ENCODE measurements at regions not wholly inside any gene's neighbourhood (a gene's known extent, or its start where the extent isn't known, plus 50 kb on each side); places are given as distances from the start of the nearest gene placed in this dataset.

- Histone ChIP-seq H3K4me3 (ENCODE audit: low read length) (no peak overlapping the region), H3K36me3 (ENCODE audit: control insufficient read depth, insufficient read depth, low read length, severe bottlenecking) (no peaks in the 10 kb centered on the region), H3K9me3 (ENCODE audit: control insufficient read depth, low read length) (peaks cover 3% of the 10 kb centered on the region)
Measured at GRCh38 chr2:82657106-82657505, 1802.0 kb downstream of the SUCLG1 start.

DNA sequence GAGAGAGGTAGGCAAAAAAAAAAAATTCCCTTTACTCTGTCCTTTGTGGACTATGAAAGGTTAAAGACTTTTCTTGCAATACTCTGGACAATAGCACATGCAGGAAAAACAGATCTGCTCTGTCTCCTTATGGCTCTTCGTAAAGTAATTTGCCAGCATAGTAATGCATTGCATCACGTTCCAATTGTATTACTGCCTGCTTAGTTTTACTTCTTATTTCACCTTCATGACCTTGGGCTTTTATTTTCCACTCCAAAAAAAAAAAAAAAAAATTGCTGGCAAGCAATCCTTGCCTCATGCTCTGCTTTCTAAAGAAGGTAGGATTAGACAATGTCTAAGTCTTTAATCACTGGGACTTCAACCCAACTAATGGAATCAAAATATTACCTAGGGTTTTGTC is 1802.7 kb downstream of the SUCLG1 start:
- no peaks in the 10 kb centered on the region for H3K36me3 ChIP-seq (ENCODE audit: control insufficient read depth, insufficient read depth, low read length, severe bottlenecking)
- H3K4me3 ChIP-seq (ENCODE audit: low read length), result no peak overlapping the region
- no peak for DNase-seq (ENCODE audit: low read depth)

More at GRCh38 chr2:82657106-82657505, 1802.0 kb downstream of the SUCLG1 start:
- Histone ChIP-seq H3K27me3 (replicated peaks; ENCODE audit: control insufficient read depth, insufficient read depth, low read length) (no peaks in the 10 kb centered on the region), H3K4me1 (ENCODE audit: control insufficient read depth, insufficient read depth, low read length) (no peaks in the 10 kb centered on the region), H3K9ac (ENCODE audit: low read length) (no peak overlapping the region)
- no peak for DNase-seq (ENCODE audit: low read depth)

DNA sequence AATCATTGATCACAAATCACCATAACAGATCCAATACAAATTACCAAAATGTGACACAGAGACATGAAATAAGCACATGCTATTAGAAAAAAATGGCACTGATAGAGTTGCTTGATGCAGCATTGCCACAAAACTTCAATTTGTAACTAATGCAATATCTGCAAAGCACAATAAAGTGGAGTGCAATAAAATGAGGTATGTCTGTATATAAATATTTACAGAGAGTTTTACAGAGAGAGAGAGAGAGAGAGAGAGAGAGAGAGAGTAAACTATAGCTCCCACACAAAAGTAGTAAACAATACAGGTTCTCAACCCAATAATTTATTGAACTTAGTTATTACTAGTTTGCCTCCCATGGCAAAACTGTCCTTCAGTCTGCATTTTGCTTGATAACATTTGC is 1807.0 kb downstream of the SUCLG1 start:
- no peak overlapping the region for H3K9ac ChIP-seq (ENCODE audit: low read length)
- H3K4me3 ChIP-seq (ENCODE audit: low read length), result no peak overlapping the region
- H3K9me3 ChIP-seq (ENCODE audit: control insufficient read depth, low read length), result peaks cover 3% of the 10 kb centered on the region
- no peaks in the 10 kb centered on the region for H3K36me3 ChIP-seq (ENCODE audit: control insufficient read depth, insufficient read depth, low read length, severe bottlenecking)
- no peaks in the 10 kb centered on the region for H3K4me1 ChIP-seq (ENCODE audit: control insufficient read depth, insufficient read depth, low read length)
- H3K27me3 ChIP-seq (replicated peaks; ENCODE audit: control insufficient read depth, insufficient read depth, low read length), result no peaks in the 10 kb centered on the region
- no peak for DNase-seq (ENCODE audit: low read depth)

More for the DNA sequence above, 1802.7 kb downstream of the SUCLG1 start:
- no peaks in the 10 kb centered on the region for H3K4me1 ChIP-seq (ENCODE audit: control insufficient read depth, insufficient read depth, low read length)
- H3K9me3 ChIP-seq (ENCODE audit: control insufficient read depth, low read length), result peaks cover 3% of the 10 kb centered on the region
- no peak overlapping the region for H3K9ac ChIP-seq (ENCODE audit: low read length)
- no peaks in the 10 kb centered on the region for H3K27me3 ChIP-seq (replicated peaks; ENCODE audit: control insufficient read depth, insufficient read depth, low read length)

DNA sequence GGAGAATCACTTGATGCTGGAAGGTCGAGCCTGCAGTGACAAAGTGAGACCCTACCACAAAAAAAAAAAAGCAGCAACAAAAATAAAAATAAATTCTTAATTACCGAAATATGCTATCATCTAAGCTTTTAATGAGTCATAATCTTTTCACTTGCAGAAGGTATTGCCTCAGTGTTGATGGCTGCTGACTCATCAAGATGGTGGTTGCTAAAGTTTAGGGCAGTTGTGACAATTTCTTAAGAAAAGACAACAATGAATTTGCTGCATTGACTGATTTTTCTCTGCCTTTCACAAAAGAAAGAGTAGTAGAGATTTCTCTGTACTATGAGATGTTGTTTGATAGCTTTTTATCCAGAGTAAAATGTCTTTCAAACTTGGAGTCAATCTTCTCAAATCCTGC is 1809.0 kb downstream of the SUCLG1 start:
- DNase-seq (ENCODE audit: low read depth), result no peak
- Histone ChIP-seq H3K9me3 (ENCODE audit: control insufficient read depth, low read length) (peaks cover 3% of the 10 kb centered on the region), H3K4me1 (ENCODE audit: control insufficient read depth, insufficient read depth, low read length) (no peaks in the 10 kb centered on the region), H3K4me3 (ENCODE audit: low read length) (no peak overlapping the region), H3K27me3 (replicated peaks; ENCODE audit: control insufficient read depth, insufficient read depth, low read length) (no peaks in the 10 kb centered on the region), H3K9ac (ENCODE audit: low read length) (no peak overlapping the region), H3K36me3 (ENCODE audit: control insufficient read depth, insufficient read depth, low read length, severe bottlenecking) (no peaks in the 10 kb centered on the region)

- Histone ChIP-seq H3K9ac (ENCODE audit: low read length) (no peak overlapping the region), H3K4me3 (ENCODE audit: low read length) (no peak overlapping the region), H3K4me1 (ENCODE audit: control insufficient read depth, insufficient read depth, low read length) (no peaks in the 10 kb centered on the region), H3K9me3 (ENCODE audit: control insufficient read depth, low read length) (peaks cover 9% of the 10 kb centered on the region), H3K27me3 (replicated peaks; ENCODE audit: control insufficient read depth, insufficient read depth, low read length) (no peaks in the 10 kb centered on the region), H3K36me3 (ENCODE audit: control insufficient read depth, insufficient read depth, low read length, severe bottlenecking) (no peaks in the 10 kb centered on the region)
- DNase-seq (ENCODE audit: low read depth), result no peak
Measured at GRCh38 chr2:82641598-82642180, 1817.4 kb downstream of the SUCLG1 start.

GRCh38 chr2:82636402-82637020 is 1822.6 kb downstream of the SUCLG1 start:
- Histone ChIP-seq H3K9ac (ENCODE audit: low read length) (no peak overlapping the region), H3K4me1 (ENCODE audit: control insufficient read depth, insufficient read depth, low read length) (no peaks in the 10 kb centered on the region), H3K27me3 (replicated peaks; ENCODE audit: control insufficient read depth, insufficient read depth, low read length) (no peaks in the 10 kb centered on the region), H3K4me3 (ENCODE audit: low read length) (no peak overlapping the region), H3K36me3 (ENCODE audit: control insufficient read depth, insufficient read depth, low read length, severe bottlenecking) (no peaks in the 10 kb centered on the region), H3K9me3 (ENCODE audit: control insufficient read depth, low read length) (peaks cover 9% of the 10 kb centered on the region)
- DNase-seq (ENCODE audit: low read depth), result no peak

- Histone ChIP-seq H3K4me3 (ENCODE audit: low read length) (no peak overlapping the region), H3K36me3 (ENCODE audit: control insufficient read depth, insufficient read depth, low read length, severe bottlenecking) (no peaks in the 10 kb centered on the region), H3K9me3 (ENCODE audit: control insufficient read depth, low read length) (no peaks in the 10 kb centered on the region), H3K9ac (ENCODE audit: low read length) (no peak overlapping the region), H3K27me3 (replicated peaks; ENCODE audit: control insufficient read depth, insufficient read depth, low read length) (no peaks in the 10 kb centered on the region), H3K4me1 (ENCODE audit: control insufficient read depth, insufficient read depth, low read length) (no peaks in the 10 kb centered on the region)
- no peak for DNase-seq (ENCODE audit: low read depth)
Measured at GRCh38 chr2:82599021-82599420, 1860.1 kb downstream of the SUCLG1 start.

GRCh38 chr2:82596581-82596980 is 1862.5 kb downstream of the SUCLG1 start:
- H3K4me3 ChIP-seq (ENCODE audit: low read length), result no peak overlapping the region
- no peaks in the 10 kb centered on the region for H3K9me3 ChIP-seq (ENCODE audit: control insufficient read depth, low read length)
- no peaks in the 10 kb centered on the region for H3K27me3 ChIP-seq (replicated peaks; ENCODE audit: control insufficient read depth, insufficient read depth, low read length)
- no peak for DNase-seq (ENCODE audit: low read depth)
- no peaks in the 10 kb centered on the region for H3K4me1 ChIP-seq (ENCODE audit: control insufficient read depth, insufficient read depth, low read length)
- H3K9ac ChIP-seq (ENCODE audit: low read length), result no peak overlapping the region
- H3K36me3 ChIP-seq (ENCODE audit: control insufficient read depth, insufficient read depth, low read length, severe bottlenecking), result no peaks in the 10 kb centered on the region

- Histone ChIP-seq H3K36me3 (ENCODE audit: control insufficient read depth, insufficient read depth, low read length, severe bottlenecking) (no peaks in the 10 kb centered on the region), H3K4me1 (ENCODE audit: control insufficient read depth, insufficient read depth, low read length) (no peaks in the 10 kb centered on the region), H3K9ac (ENCODE audit: low read length) (no peak overlapping the region), H3K9me3 (ENCODE audit: control insufficient read depth, low read length) (no peaks in the 10 kb centered on the region), H3K4me3 (ENCODE audit: low read length) (no peak overlapping the region), H3K27me3 (replicated peaks; ENCODE audit: control insufficient read depth, insufficient read depth, low read length) (no peaks in the 10 kb centered on the region)
- DNase-seq (ENCODE audit: low read depth), result no peak
Measured at GRCh38 chr2:82591718-82592117, 1867.4 kb downstream of the SUCLG1 start.

GRCh38 chr2:82576656-82577055 is 1882.4 kb downstream of the SUCLG1 start:
- H3K4me1 ChIP-seq (ENCODE audit: control insufficient read depth, insufficient read depth, low read length), result no peaks in the 10 kb centered on the region
- no peak overlapping the region for H3K9ac ChIP-seq (ENCODE audit: low read length)
- H3K9me3 ChIP-seq (ENCODE audit: control insufficient read depth, low read length), result peaks cover 3% of the 10 kb centered on the region
- H3K27me3 ChIP-seq (replicated peaks; ENCODE audit: control insufficient read depth, insufficient read depth, low read length), result no peaks in the 10 kb centered on the region
- no peaks in the 10 kb centered on the region for H3K36me3 ChIP-seq (ENCODE audit: control insufficient read depth, insufficient read depth, low read length, severe bottlenecking)
- H3K4me3 ChIP-seq (ENCODE audit: low read length), result no peak overlapping the region
- no peak for DNase-seq (ENCODE audit: low read depth)

- DNase-seq (ENCODE audit: low read depth), result no peak
- H3K4me3 ChIP-seq (ENCODE audit: low read length), result no peak overlapping the region
- no peaks in the 10 kb centered on the region for H3K27me3 ChIP-seq (replicated peaks; ENCODE audit: control insufficient read depth, insufficient read depth, low read length)
- no peak overlapping the region for H3K9ac ChIP-seq (ENCODE audit: low read length)
- H3K9me3 ChIP-seq (ENCODE audit: control insufficient read depth, low read length), result no peaks in the 10 kb centered on the region
- no peaks in the 10 kb centered on the region for H3K36me3 ChIP-seq (ENCODE audit: control insufficient read depth, insufficient read depth, low read length, severe bottlenecking)
- no peaks in the 10 kb centered on the region for H3K4me1 ChIP-seq (ENCODE audit: control insufficient read depth, insufficient read depth, low read length)
Measured at GRCh38 chr2:82539280-82539621, 1919.8 kb downstream of the SUCLG1 start.
